Neural progenitor cell (in vitro differentiated cells): ENCODE measurements at regions not wholly inside any gene's neighbourhood (a gene's known extent, or its start where the extent isn't known, plus 50 kb on each side); places are given as distances from the start of the nearest gene placed in this dataset.

Source experiments
- DNase-seq: peaks from one replicate; pipeline ENCODE4 v3.0.0-alpha.2; 2016; ENCODE audit warnings: low spot score
- H2AFZ ChIP-seq: fragments of 200-600 bp; sonication (generic); replicated peaks from 2 replicates; pipeline ENCODE4 v1.6.1; 2016; ENCODE audit warnings: antibody characterized with exemption
- H3F3A ChIP-seq: fragments of 200-600 bp; sonication (generic); 2 replicates; pipeline ENCODE4 v1.6.1; 2016; ENCODE audit warnings: antibody characterized with exemption, low read depth
- H3K27ac ChIP-seq: fragments of 200-600 bp; sonication (generic); 2 replicates; pipeline ENCODE4 v1.5.1; 2016; ENCODE audit warnings: mild to moderate bottlenecking
- H3K27me3 ChIP-seq: fragments of 200-600 bp; sonication (generic); 2 replicates; pipeline ENCODE4 v1.6.1; 2016; ENCODE audit warnings: mild to moderate bottlenecking, moderate library complexity
- H3K36me3 ChIP-seq: fragments of 200-600 bp; sonication (generic); 2 replicates; pipeline ENCODE4 v1.5.1; 2016
- H3K4me1 ChIP-seq: fragments of 200-600 bp; sonication (generic); 2 replicates; pipeline ENCODE4 v1.6.1; 2016; ENCODE audit warnings: mixed run types
- H3K4me2 ChIP-seq: fragments of 200-600 bp; sonication (generic); 2 replicates; pipeline ENCODE4 v1.6.1; 2016
- H3K4me3 ChIP-seq: fragments of 200-600 bp; sonication (generic); 2 replicates; pipeline ENCODE4 v1.5.1; 2016
- H3K79me2 ChIP-seq: fragments of 200-600 bp; sonication (generic); 2 replicates; pipeline ENCODE4 v1.6.1; 2016; ENCODE audit warnings: low read depth
- H3K9ac ChIP-seq: fragments of 200-600 bp; sonication (generic); 2 replicates; pipeline ENCODE4 v1.6.1; 2016
- H3K9me3 ChIP-seq: fragments of 200-600 bp; sonication (generic); 2 replicates; pipeline ENCODE4 v1.5.1; 2016; ENCODE audit warnings: low read depth
- H4K20me1 ChIP-seq: fragments of 200-600 bp; sonication (generic); 2 replicates; pipeline ENCODE4 v1.6.1; 2016; ENCODE audit warnings: low read depth
- H3K27ac Mint-ChIP-seq: 3 replicates; pipeline ENCODE4 v1.8.0; 2021; ENCODE audit warnings: mixed read lengths
- H3K27me3 Mint-ChIP-seq: 2 replicates; pipeline ENCODE4 v1.8.0; 2022; ENCODE audit warnings: low read depth, mild to moderate bottlenecking, inconsistent platforms, moderate library complexity, mixed read lengths; ENCODE audit not compliant: insufficient read depth
- H3K36me3 Mint-ChIP-seq: 3 replicates; pipeline ENCODE4 v1.8.0; 2021; ENCODE audit warnings: mixed read lengths
- H3K4me1 Mint-ChIP-seq: 3 replicates; pipeline ENCODE4 v1.8.0; 2021; ENCODE audit warnings: mixed read lengths
- H3K4me3 Mint-ChIP-seq: 3 replicates; pipeline ENCODE4 v1.8.0; 2021; ENCODE audit warnings: mild to moderate bottlenecking, moderate library complexity, mixed read lengths
- H3K9me3 Mint-ChIP-seq: 3 replicates; pipeline ENCODE4 v1.8.0; 2020; ENCODE audit warnings: mixed read lengths
- CTCF ChIP-seq: fragments of 200-600 bp; sonication (generic); IDR thresholded peaks from 2 replicates; pipeline ENCODE4 v1.5.1; 2017; ENCODE audit warnings: antibody characterized with exemption, mild to moderate bottlenecking
- EZH2 ChIP-seq: fragments of 200-600 bp; sonication (generic); IDR thresholded peaks from 2 replicates; pipeline ENCODE4 v1.6.1; 2017; ENCODE audit warnings: antibody characterized with exemption, mild to moderate bottlenecking, moderate library complexity
- EZH2phosphoT487 ChIP-seq: fragments of 200-600 bp; sonication (generic); IDR thresholded peaks from 2 replicates; pipeline ENCODE4 v1.6.1; 2017; ENCODE audit warnings: antibody characterized with exemption

- no peak for TF ChIP-seq CTCF
- Histone ChIP-seq H3K27me3 (no peaks in the 10 kb centered on the region), H4K20me1 (no peaks in the 10 kb centered on the region), H3K4me3 (no peak overlapping the region), H2AFZ (no peak overlapping the region), H3F3A (no peaks in the 10 kb centered on the region), H3K4me2 (no peak overlapping the region), H3K9me3 (no peaks in the 10 kb centered on the region), H3K36me3 (no peaks in the 10 kb centered on the region), H3K4me1 (no peaks in the 10 kb centered on the region), H3K79me2 (no peaks in the 10 kb centered on the region), H3K27ac (no peak overlapping the region), H3K9ac (no peak overlapping the region)
- DNase-seq = no peak
- no peak overlapping the region for H3K27ac Mint-ChIP-seq
- peaks cover 4% of the 10 kb centered on the region for H3K27me3 Mint-ChIP-seq
- no peak overlapping the region for H3K4me3 Mint-ChIP-seq
- no peaks in the 10 kb centered on the region for H3K9me3 Mint-ChIP-seq
- no peaks in the 10 kb centered on the region for H3K4me1 Mint-ChIP-seq
- no peaks in the 10 kb centered on the region for H3K36me3 Mint-ChIP-seq
These were observed 95.0 kb downstream of the NFKBIZ start for GRCh38 chr3:101944308-101944707.

GRCh38 chr3:101945980-101946379 lies 96.7 kb downstream of the NFKBIZ start:
- H3K9me3 ChIP-seq = no peaks in the 10 kb centered on the region
- H3K4me1 ChIP-seq = no peaks in the 10 kb centered on the region
- peaks cover 4% of the 10 kb centered on the region for H3K27me3 Mint-ChIP-seq
- H3K4me3 Mint-ChIP-seq = no peak overlapping the region
- peak overlapping the region; percentile 22 for H2AFZ ChIP-seq
- H3K27ac ChIP-seq = no peak overlapping the region
- no peak overlapping the region for H3K27ac Mint-ChIP-seq
- no peaks in the 10 kb centered on the region for H4K20me1 ChIP-seq
- no peaks in the 10 kb centered on the region for H3K4me1 Mint-ChIP-seq
- no peaks in the 10 kb centered on the region for H3K79me2 ChIP-seq
- TF ChIP-seq EZH2 (no peak), CTCF (no peak), EZH2phosphoT487 (no peak)
- no peaks in the 10 kb centered on the region for H3K9me3 Mint-ChIP-seq
- H3K9ac ChIP-seq = no peak overlapping the region
- no peaks in the 10 kb centered on the region for H3K36me3 ChIP-seq
- H3K4me3 ChIP-seq = no peak overlapping the region
- H3K4me2 ChIP-seq = no peak overlapping the region
- no peak for DNase-seq
- H3K36me3 Mint-ChIP-seq = no peaks in the 10 kb centered on the region
- H3K27me3 ChIP-seq = no peaks in the 10 kb centered on the region
- H3F3A ChIP-seq = no peaks in the 10 kb centered on the region

- Histone ChIP-seq H3K79me2 (no peaks in the 10 kb centered on the region), H3K9ac (no peak overlapping the region), H3K4me2 (no peak overlapping the region), H3K4me3 (no peak overlapping the region), H3F3A (no peaks in the 10 kb centered on the region), H3K9me3 (no peaks in the 10 kb centered on the region), H3K4me1 (no peaks in the 10 kb centered on the region), H3K27ac (no peak overlapping the region), H2AFZ (no peak overlapping the region), H4K20me1 (no peaks in the 10 kb centered on the region), H3K36me3 (no peaks in the 10 kb centered on the region), H3K27me3 (no peaks in the 10 kb centered on the region)
- no peaks in the 10 kb centered on the region for H3K9me3 Mint-ChIP-seq
- no peak overlapping the region for H3K4me3 Mint-ChIP-seq
- no peak for DNase-seq
- peaks cover 4% of the 10 kb centered on the region for H3K27me3 Mint-ChIP-seq
- TF ChIP-seq EZH2 (no peak), EZH2phosphoT487 (no peak)
- no peak overlapping the region for H3K27ac Mint-ChIP-seq
- no peaks in the 10 kb centered on the region for H3K36me3 Mint-ChIP-seq
- no peaks in the 10 kb centered on the region for H3K4me1 Mint-ChIP-seq
These were observed 97.6 kb downstream of the NFKBIZ start for GRCh38 chr3:101946906-101947305.

- Histone ChIP-seq H3K27ac (no peak overlapping the region), H3K9ac (no peak overlapping the region), H4K20me1 (no peaks in the 10 kb centered on the region), H3K36me3 (no peaks in the 10 kb centered on the region), H3K27me3 (no peaks in the 10 kb centered on the region), H3K4me2 (no peak overlapping the region), H3K4me1 (no peaks in the 10 kb centered on the region), H3K4me3 (no peak overlapping the region), H3K79me2 (no peaks in the 10 kb centered on the region), H3F3A (no peaks in the 10 kb centered on the region), H3K9me3 (no peaks in the 10 kb centered on the region), H2AFZ (no peak overlapping the region)
- no peak for TF ChIP-seq CTCF
- no peak for TF ChIP-seq EZH2
- Mint-ChIP-seq H3K4me3 (no peak overlapping the region), H3K4me1 (no peaks in the 10 kb centered on the region), H3K36me3 (no peaks in the 10 kb centered on the region), H3K9me3 (no peaks in the 10 kb centered on the region), H3K27me3 (peaks cover 4% of the 10 kb centered on the region), H3K27ac (no peak overlapping the region)
- DNase-seq = no peak
These were observed 101.2 kb downstream of the NFKBIZ start for GRCh38 chr3:101950510-101950909.
